ENCODE measurements at regions not wholly inside any gene's neighbourhood (a gene's known extent, or its start where the extent isn't known, plus 50 kb on each side); places are given as distances from the start of the nearest gene placed in this dataset.

DNA sequence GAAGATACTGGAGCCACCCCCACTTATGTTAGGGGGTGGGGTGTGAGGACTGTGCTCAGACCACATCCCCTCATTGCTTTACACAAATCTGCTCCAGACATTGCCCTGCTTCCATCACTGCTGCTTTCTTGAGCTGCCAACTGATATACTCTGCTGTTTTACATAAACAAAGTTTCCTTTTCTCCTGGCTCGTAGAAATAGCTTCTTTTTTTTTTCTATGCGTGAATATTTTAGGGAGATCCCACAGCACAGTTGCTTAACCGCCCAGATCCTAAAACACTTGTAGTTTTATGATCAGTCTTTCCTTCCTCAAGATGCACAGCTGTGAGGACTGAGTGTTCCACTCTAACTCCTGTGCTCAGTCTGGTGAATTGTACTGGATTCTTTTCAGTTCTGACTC, 768.4 kb downstream of the PCDH18 start:
- no peak for DNase-seq (ENCODE audit: low read depth, low spot score)

DNA sequence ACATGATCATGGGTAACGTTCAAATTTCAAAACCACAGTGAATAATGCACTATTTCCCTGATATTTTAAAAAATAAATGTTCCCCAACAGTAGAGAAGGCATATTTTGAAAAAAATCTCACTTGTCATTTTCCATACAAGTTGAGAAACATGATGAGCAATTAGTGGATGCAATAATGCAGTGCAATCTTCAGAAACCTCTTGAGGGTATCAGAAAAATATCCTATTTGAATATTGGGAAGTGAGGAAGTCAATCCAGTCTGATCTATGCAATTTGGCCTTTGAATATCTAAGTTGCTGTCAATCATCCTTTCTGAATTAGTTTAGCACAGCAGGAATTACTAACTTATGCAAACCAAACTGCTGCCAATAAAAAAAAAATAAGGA, 776.8 kb downstream of the PCDH18 start:
- no peak for DNase-seq (ENCODE audit: low read depth, low spot score)

DNA sequence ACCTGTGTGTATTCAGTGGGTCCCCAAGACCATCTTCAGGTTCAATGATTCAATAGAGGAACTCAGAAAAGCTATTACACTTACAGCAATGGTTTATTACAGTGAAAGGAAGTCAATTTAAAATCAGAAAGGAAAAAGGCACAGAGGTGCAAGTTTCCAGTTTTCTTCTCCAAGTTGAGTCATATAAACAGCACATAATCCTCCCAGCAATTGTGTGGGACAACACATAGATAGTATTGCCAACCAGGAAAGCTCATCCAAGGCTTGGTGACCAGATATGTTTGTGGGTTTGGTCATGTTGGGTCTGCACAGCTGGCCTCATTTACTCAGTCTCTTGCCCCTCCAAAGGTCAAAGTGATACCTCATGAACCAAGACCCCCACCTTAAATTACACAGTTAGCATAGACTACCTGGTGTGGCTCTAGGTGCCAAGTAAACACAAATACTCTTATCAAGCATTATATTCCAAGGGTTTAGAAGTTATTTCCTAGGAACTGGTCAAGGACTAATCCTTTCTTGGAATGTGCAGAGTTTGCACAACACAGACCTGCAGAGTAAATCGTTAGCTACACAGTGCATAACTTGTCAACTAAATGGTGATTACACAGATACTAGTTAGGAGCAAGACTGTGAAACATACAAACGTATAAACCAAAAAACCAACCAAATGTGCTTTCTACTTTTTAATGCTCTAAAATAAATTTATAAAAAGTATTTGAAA, 777.3 kb downstream of the PCDH18 start:
- DNase-seq (ENCODE audit: low read depth, low spot score) = no peak

GRCh38 chr4:136751556-136751955, 780.7 kb downstream of the PCDH18 start:
- DNase-seq (ENCODE audit: low read depth, low spot score) = no peak

DNA sequence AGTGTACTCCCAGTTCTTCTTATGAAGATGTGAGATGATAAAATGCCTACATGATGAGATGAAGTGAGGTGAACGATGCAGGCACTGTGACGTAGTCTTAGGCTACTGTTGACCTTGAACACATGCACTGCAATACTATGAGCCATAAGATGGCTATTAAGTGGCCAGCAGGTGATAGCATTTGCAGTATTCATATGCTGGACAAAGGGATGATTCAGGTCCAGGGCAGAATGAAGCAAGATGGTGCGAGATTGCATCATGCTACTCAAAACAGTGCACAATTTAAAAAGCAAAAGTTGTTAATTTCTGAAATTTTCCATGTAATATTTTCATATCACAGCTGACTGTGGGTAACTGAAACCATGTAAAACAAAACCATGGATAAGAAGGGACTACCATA, 781.4 kb downstream of the PCDH18 start:
- no peak for DNase-seq (ENCODE audit: low read depth, low spot score)

GRCh38 chr4:136749989-136750388, 782.3 kb downstream of the PCDH18 start:
- no peak for DNase-seq (ENCODE audit: low read depth, low spot score)

GRCh38 chr4:136748773-136749172, 783.5 kb downstream of the PCDH18 start:
- no peak for DNase-seq (ENCODE audit: low read depth, low spot score)

DNA sequence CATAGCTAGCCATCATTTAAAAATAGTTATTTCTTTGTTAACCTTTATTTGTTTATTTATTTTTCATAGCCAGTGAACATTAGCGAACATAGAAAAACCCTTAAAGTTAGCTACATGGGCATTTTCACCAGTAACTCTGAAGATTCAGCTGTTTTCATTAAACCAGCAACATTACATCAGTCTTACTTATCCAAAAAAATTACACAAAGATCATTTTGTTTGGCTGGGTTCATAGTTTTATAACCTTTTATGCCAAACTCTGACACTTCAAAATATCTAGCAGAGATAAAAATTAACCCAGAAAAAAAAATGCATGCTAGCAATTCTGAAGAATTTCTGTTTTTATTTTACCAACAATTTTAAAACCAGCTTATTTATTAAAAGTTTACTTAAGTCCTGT, 784.1 kb downstream of the PCDH18 start:
- no peak for DNase-seq (ENCODE audit: low read depth, low spot score)

DNA sequence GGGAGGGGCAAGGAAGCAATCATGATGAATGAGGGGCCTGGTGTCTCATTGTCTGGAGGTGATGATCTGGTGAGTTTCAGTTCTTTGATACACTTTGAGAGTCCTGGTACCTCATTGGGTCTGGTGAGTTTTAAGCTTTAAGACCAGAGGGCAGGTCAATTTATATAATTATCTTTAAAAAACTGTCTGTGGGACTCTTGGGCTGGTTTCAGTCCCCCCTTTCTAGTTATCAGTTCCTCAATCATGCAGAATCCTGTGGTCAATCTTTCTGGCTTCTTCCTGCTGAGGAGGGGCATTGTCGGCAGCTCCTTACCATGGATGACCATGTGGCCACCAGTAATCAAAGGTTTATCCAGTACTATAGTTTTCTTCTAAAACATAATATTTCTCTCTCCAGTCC, 789.1 kb downstream of the PCDH18 start:
- DNase-seq (ENCODE audit: low read depth, low spot score) = no peak

DNA sequence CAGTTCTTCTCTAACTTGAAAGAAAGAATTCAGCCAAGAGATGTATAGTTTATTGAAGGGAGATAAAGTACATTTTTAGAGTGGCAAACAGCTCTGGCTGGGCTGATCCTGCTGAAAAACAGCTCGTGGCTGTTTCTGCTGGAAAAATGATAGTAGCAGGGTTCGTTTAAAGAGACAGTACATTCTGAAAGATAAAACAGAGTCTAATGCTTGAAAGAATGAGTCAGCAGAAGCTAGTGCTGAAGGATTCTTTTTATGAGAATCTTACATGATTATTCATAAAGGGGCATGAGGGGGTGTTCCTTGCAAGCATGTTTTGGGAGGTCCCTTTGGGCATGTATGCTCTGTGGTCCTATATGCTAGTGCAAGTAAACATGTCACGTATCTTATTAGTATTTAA, 790.0 kb downstream of the PCDH18 start:
- no peak for DNase-seq (ENCODE audit: low read depth, low spot score)

- DNase-seq (ENCODE audit: low read depth, low spot score) = no peak
These were observed 790.8 kb downstream of the PCDH18 start for GRCh38 chr4:136741468-136741867.

DNA sequence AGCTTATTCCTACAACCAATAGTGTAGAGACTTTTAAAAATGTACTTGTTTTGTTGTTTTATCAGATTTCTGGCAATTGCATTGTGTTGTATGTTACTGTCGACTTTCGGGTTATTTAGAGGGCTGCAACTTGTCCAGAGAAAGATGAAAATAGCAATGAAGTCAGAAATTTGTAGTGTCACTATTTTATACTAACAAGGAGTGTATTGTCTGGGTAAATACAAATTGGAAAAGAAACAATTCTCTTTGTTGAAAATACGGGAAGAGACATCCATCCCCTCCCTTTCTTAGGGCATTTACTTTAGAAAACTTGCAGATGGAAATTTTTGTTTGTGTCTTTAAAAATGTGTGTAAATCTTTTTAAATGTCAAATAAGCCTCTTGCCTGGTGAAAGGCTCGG, 792.0 kb downstream of the PCDH18 start:
- DNase-seq (ENCODE audit: low read depth, low spot score) = no peak

DNA sequence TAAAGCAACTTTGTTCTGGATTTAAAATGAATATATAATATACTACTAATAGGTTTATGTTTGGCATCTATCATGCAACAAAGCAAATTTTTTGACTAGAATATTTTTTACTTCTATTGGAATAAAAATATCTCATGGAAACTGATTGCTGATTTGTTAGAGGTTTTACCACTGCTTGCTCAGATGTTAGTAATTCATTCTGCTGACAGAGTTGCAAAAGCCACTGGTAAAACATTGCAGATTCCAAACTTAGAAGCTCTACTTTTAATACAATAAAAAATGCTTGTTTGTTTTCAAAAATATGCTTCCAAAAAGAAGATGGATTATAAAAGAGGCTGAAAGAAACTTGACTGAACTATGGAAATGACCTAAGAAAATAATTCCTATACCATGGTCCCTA, 795.2 kb downstream of the PCDH18 start:
- DNase-seq (ENCODE audit: low read depth, low spot score) = no peak

GRCh38 chr4:136731025-136731424, 801.3 kb downstream of the PCDH18 start:
- no peak for DNase-seq (ENCODE audit: low read depth, low spot score)

DNA sequence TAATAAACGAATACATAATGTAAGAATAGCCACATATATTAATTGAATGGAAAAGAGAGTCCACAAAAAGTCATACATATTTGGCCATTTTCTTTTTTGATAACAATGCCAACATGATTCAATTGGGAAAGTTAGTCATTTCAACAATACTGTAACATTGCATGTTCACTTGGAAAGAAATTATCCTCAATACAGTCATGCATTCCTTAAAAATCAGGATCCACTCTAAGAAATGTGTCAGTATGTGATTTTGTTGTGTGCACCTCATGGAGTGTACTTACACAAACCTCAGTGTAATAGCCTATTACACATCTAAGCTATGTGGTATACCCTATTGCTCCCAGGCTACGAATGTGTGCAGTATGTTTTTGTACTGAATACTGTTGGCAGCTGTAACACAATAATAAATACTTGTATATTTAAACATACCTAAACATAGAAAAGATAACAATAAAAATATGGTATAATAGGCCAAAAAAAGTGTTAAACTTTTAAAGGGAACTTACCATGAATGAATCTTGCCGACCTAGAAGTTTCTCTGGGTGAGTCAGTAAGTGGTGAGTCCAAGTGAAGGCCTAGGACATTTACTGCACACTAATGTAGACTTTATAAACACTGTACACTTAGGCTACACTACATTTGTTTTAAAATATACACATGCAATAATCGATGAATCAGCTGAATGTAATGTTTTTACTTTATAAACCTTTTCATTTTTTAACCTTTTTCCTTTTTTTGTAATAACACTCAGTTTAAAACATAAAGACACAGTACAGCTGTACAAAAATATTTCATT, 806.8 kb downstream of the PCDH18 start:
- no peak for DNase-seq (ENCODE audit: low read depth, low spot score)

GRCh38 chr4:136713140-136713539, 819.2 kb downstream of the PCDH18 start:
- DNase-seq (ENCODE audit: low read depth, low spot score) = no peak

GRCh38 chr4:136709897-136710296, 822.4 kb downstream of the PCDH18 start:
- DNase-seq (ENCODE audit: low read depth, low spot score) = no peak

DNA sequence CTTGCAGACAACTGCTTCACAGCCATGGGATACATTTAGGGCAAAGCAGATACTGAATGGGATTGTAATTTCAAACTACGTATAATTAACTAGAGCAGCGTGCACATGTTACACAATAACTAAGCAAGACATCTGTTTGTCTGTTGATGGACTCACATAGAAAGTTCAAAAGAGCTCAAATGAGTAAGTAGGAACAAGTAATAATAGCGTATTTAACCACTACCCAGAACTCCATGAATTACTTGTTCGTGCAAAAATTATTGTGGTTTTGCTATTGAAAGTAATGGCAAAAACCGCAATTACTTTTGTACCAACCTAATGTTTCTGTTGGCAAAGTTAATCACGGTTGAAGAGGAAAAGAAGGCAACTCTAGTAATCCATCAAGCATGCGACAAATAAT, 825.4 kb downstream of the PCDH18 start:
- DNase-seq (ENCODE audit: low read depth, low spot score) = no peak

- DNase-seq (ENCODE audit: low read depth, low spot score) = no peak
These were observed 832.4 kb downstream of the PCDH18 start for GRCh38 chr4:136699905-136700304.

DNA sequence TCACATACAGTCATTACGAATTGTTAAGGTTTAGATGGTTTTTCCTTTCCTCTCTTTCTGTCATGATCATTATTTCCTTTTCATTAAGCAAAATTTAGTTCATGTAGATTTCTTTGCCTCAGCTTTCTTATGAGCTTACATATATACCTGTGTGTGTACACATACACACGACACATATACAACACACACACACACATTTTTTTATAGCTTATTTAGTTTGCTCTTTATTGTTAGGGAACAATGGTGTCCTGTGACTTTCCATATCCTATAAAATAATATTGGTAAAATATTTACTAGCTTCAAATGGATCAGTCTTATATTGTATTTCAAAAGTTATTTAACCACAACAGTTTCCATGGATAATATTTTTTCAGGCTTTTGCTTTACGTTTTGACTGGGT, 840.7 kb downstream of the PCDH18 start:
- no peak for DNase-seq (ENCODE audit: low read depth, low spot score)

DNA sequence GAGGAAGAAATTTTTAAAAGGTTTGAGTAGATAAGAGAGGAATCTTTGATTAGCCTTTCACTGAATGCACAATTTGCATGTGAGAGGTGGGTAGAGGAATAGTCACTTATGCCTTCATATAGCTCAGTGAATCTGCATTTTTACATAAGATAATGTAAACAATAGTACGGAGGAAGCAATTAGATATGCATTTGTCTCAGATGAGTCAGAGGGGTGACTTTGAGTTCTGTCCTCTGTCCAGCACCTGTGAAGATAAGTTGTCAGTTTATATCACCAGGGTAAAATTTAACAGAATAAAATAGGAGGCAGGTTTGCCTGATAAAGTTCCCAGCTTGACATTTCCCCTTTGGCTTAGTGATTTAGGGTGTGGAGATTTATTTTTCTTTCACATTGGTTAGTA, 841.9 kb downstream of the PCDH18 start:
- DNase-seq (ENCODE audit: low read depth, low spot score) = no peak

DNA sequence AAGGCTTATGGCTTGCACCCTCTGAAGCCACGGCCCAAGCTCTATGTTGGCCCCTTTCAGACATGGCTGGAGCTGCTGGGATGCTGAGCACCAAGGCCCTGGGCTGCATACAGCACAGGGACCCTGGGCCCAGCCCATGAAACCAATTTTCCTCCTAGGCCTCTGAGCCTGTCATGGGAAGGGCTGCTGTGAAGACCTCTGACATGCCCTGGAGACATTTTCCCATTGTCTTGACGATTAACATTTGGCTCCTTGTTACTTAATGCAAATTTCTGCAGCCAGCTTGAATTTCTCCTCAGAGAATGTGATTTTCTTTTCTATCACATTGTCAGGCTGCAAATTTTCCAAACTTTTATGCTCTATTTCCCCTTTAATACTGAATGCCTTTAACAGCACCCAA, 844.7 kb downstream of the PCDH18 start:
- peak; percentile 64 for DNase-seq (ENCODE audit: low read depth, low spot score)

DNA sequence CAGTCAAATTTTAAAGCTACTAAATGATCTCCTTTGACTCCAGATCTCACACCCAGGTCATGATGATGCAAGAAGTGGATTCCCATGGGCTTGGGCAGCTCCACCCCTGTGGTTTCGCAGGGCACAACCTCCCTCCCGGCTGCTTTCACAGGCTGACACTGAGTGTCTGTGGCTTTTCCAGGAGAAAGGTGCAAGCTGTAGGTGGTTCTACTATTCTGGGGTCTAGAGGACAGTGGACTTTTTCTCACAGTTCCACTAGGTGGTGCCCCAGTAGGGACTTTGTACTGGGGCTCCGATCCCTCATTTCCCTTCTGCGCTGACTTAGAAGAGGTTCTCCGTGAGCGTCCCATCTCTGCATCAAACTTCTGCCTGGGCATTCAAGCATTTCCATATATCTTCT, 845.2 kb downstream of the PCDH18 start:
- DNase-seq (ENCODE audit: low read depth, low spot score) = no peak

Measured in ELF-1 (cell line).